VCaP (cell line): ENCODE measurements at regions not wholly inside any gene's neighbourhood (a gene's known extent, or its start where the extent isn't known, plus 50 kb on each side); places are given as distances from the start of the nearest gene placed in this dataset.
A peak's percentile ranks its signal among the peaks of the same experiment; 100 is the strongest.

Experiments
- H3K27ac ChIP-seq: fragments of 450-650 bp; 2 replicates; pipeline ENCODE4 v1.5.1; 2017
- TF ChIP-seq, protein P1 (sequence below): fragments of 450-650 bp; conservative IDR thresholded peaks from 2 replicates; pipeline ENCODE4 v1.5.1; 2017; ENCODE audit warnings: mild to moderate bottlenecking, moderate library complexity

- TF ChIP-seq, protein P1, sequence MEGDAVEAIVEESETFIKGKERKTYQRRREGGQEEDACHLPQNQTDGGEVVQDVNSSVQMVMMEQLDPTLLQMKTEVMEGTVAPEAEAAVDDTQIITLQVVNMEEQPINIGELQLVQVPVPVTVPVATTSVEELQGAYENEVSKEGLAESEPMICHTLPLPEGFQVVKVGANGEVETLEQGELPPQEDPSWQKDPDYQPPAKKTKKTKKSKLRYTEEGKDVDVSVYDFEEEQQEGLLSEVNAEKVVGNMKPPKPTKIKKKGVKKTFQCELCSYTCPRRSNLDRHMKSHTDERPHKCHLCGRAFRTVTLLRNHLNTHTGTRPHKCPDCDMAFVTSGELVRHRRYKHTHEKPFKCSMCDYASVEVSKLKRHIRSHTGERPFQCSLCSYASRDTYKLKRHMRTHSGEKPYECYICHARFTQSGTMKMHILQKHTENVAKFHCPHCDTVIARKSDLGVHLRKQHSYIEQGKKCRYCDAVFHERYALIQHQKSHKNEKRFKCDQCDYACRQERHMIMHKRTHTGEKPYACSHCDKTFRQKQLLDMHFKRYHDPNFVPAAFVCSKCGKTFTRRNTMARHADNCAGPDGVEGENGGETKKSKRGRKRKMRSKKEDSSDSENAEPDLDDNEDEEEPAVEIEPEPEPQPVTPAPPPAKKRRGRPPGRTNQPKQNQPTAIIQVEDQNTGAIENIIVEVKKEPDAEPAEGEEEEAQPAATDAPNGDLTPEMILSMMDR = no peak
- H3K27ac ChIP-seq = peak overlapping the region; percentile 38; the same call in 1 of the 2 replicates
These were observed 68.7 kb upstream of the FLT1 start for GRCh38 chr13:28563609-28564008.

DNA sequence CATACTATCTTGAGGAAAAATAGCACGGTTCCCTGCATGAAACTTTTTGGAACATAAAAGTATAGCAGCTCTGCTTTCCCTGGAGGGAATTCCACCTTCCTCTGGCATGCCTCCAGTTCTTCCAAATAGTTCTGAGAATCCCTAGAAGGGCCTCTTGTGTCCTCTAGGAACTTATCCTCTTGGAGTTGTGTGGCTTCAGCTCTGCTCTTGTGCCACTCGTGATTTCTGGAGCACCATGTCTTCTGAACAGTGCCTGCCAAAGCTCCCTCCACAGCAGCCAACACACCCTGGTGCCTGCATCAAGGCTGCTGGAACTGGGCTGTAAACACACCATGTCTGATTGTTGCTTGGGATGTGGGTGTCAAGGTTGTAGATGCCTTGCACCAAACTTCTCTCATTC is 65.7 kb upstream of the FLT1 start:
- no peak overlapping the region for H3K27ac ChIP-seq
- TF ChIP-seq, protein P1 = no peak

GRCh38 chr13:28559636-28560259 is 64.8 kb upstream of the FLT1 start:
- TF ChIP-seq, protein P1 = no peak
- H3K27ac ChIP-seq = no peak overlapping the region

- TF ChIP-seq, protein P1 = no peak
- H3K27ac ChIP-seq = no peak overlapping the region
These were observed 63.6 kb upstream of the FLT1 start for GRCh38 chr13:28558567-28558966.

DNA sequence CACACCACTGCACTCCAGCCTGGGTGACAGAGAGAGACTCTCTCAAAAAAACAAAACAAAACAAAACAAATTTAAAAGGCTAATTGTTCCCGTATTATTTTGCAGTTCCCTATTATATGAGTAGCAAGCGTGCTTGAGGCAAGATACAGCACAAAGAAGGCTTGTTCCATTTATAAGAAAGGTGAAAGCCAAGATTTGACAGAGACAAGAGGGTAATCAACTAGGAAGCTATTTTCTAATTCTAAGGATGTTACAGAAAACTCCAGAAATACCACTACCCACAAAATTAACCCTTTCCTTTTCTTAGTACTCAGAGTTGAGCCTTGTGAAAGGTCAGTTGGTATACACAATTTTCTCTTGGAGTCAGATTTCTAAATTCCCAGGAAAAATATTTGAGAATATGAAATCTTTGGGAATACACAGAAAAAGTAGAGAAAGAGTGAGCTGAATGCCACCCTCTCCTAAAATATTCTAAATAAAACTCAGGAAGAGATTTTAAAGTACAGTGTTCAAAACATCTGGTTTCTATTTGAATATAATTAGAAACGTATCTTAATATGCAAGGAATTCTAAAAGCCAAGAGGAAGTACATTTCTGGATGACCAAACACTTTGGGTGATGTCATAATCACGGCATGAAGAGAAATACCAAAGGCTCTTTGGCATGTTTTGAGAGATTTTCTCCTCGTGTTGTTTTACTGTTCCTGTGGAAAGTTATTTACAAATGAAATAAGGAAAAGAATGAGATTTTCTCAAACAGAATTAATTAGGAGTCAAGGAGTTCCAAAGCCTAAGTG is 63.0 kb upstream of the FLT1 start:
- TF ChIP-seq, protein P1 = no peak
- no peak overlapping the region for H3K27ac ChIP-seq

DNA sequence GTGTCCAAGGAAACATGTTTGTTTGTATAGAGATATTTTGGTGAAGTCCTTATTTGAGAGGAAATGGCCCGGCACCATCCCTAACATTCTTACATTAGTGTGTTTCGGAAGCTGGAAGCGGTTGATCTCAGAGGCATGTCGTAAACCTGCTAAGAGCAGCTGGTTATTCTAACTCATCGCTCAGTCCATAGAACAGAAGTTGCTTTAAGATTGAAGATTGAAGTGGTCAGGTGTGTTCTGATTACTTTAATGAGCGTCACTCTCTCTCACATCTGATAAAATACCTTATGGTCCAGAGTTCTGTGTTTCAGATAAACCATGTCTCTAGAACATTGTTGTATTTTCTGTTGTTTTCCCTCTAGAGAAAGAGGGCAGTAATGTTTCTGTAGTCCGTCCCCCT is 60.2 kb upstream of the FLT1 start:
- H3K27ac ChIP-seq = no peak overlapping the region
- TF ChIP-seq, protein P1 = no peak

DNA sequence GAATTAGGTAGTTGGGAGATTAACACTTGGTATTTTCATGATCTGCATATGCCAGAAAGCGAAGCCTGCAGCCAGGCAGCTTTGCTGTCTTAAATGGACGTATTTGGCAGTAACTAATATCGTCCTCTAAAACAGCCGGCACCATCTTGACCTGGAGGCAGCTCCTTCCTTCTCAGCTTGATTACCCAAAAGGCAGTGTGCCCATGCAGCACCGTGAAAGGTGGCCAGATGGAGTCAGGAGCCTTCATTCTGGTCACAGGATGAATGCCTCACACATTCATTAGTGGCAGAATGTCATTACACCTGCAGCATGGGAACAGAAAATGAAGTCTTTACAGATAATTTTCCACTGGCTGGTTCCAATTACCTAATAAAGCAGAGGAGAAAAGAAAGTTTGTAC is 59.0 kb upstream of the FLT1 start:
- H3K27ac ChIP-seq = no peak overlapping the region

More for the DNA sequence above, 59.0 kb upstream of the FLT1 start:
- TF ChIP-seq, protein P1 = no peak
